Ovary (tissue), 7 donors: ENCODE measurements at regions not wholly inside any gene's neighbourhood (a gene's known extent, or its start where the extent isn't known, plus 50 kb on each side); places are given as distances from the start of the nearest gene placed in this dataset.

ENCODE experiments used
- DNase-seq, 5 donors: peaks; one replicate each; pipeline ENCODE4 v3.0.0-alpha.2; 2019 to 2020
- H3K27ac ChIP-seq, 2 donors: fragments of 200-600 bp; one replicate each; pipeline versions ENCODE4 v1.5.1 to v1.8.0; 2019 to 2022
- H3K27me3 ChIP-seq: fragments of 200-600 bp; one replicate; pipeline ENCODE4 v1.8.0; 2022
- H3K36me3 ChIP-seq: fragments of 200-600 bp; sonication (generic); one replicate; pipeline ENCODE4 v1.5.1; 2019
- H3K4me1 ChIP-seq: one replicate; pipeline ENCODE4 v1.8.1; 2013; ENCODE audit warnings: mild to moderate bottlenecking, moderate library complexity; ENCODE audit not compliant: insufficient read depth
- H3K4me3 ChIP-seq: fragments of 200-600 bp; sonication (generic); one replicate; pipeline ENCODE4 v1.5.1; 2017
- H3K9me3 ChIP-seq, 2 donors: fragments of 200-600 bp in 1 of 2; sonication (generic) in 1 of 2; one replicate each; pipeline versions ENCODE4 v1.5.1 to v1.8.1; 2013 to 2019; ENCODE audit warnings: mild to moderate bottlenecking in 1 of 2, moderate library complexity in 1 of 2
- CTCF ChIP-seq, 3 donors: fragments of 450-650 bp in 2 of 3; fragments of 200-600 bp in 1 of 3; IDR thresholded peaks; one replicate each; pipeline versions ENCODE4 v1.5.1 to v1.8.0; 2016 to 2022; ENCODE audit warnings: antibody characterized with exemption in 3 of 3, mild to moderate bottlenecking in 1 of 3
- EP300 ChIP-seq: sonication (generic); formaldehyde crosslinking; IDR thresholded peaks from one replicate; pipeline ENCODE4 v1.6.1; 2017; ENCODE audit warnings: antibody characterized with exemption
- POLR2A ChIP-seq: fragments of 450-650 bp; IDR thresholded peaks from one replicate; pipeline ENCODE4 v1.6.1; 2017; ENCODE audit warnings: antibody characterized with exemption, mild to moderate bottlenecking, moderate library complexity
- WGBS, 3 donors: extraction: QIAGEN DNeasy Blood & Tissue Kit in 1 of 3; methylation state at CpG; one replicate each; pipeline versions ENCODE4 v1.1.5 to v1.1.7; 2013 to 2017; 5-methylcytosine and 5-hydroxymethylcytosine counted together
- intact Hi-C, 4 donors: fragments of 100-400 bp; cut with DNase I; formaldehyde crosslinking; loops; one replicate each; pipeline versions ENCODE4 v1.11.0 to v1.15.1; 2022 to 2023
- donor health status: DM: no; HTN: no; CAD: no; lungs with moderate emphysema.
- donor health status: DM: no; HTN: no; CAD: no.
- donor health status: Bipolar disorder and iron deficiency.
- donor health status: DM: no; HTN: no; CAD: no.
- donor health status: DM: yes; HTN: yes; CAD: no.

- no peak for DNase-seq
- intact Hi-C loops = no loop called here
- H3K27me3 ChIP-seq = no peaks in the 10 kb centered on the region
- H3K4me3 ChIP-seq = no peak overlapping the region
- H3K4me1 ChIP-seq = no peaks in the 10 kb centered on the region
- H3K27ac ChIP-seq = no peak overlapping the region
- TF ChIP-seq EP300 (no peak), POLR2A (no peak), CTCF (IDR thresholded peaks at IDR 0.05) (no peak)
- H3K9me3 ChIP-seq = no peaks in the 10 kb centered on the region
- no peaks in the 10 kb centered on the region for H3K36me3 ChIP-seq
- 82 to 88% (median 84%) methylated on average over 11 of the region's 11 CpGs for WGBS, 3 donors
These were observed 81.5 kb upstream of the YWHAQ start for GRCh38 chr2:9712263-9712662.

- Histone ChIP-seq H3K4me3 (no peak overlapping the region), H3K27me3 (no peaks in the 10 kb centered on the region), H3K4me1 (no peaks in the 10 kb centered on the region), H3K36me3 (no peaks in the 10 kb centered on the region), H3K9me3 (no peaks in the 10 kb centered on the region), H3K27ac (no peak overlapping the region)
- 82 to 86% (median 83%) methylated on average over 14 of the region's 14 CpGs for WGBS, 3 donors
- no peak for TF ChIP-seq CTCF (IDR thresholded peaks at IDR 0.05)
- no peak for TF ChIP-seq POLR2A
- intact Hi-C loops = no loop called here
- no peak for DNase-seq
These were observed 83.9 kb upstream of the YWHAQ start for GRCh38 chr2:9714630-9715214.

- no peaks in the 10 kb centered on the region for H3K9me3 ChIP-seq
- no peaks in the 10 kb centered on the region for H3K27me3 ChIP-seq
- H3K36me3 ChIP-seq = no peaks in the 10 kb centered on the region
- no peak for DNase-seq
- H3K4me1 ChIP-seq = no peaks in the 10 kb centered on the region
- intact Hi-C loops = no loop called here
- no peak overlapping the region for H3K27ac ChIP-seq
- no peak for TF ChIP-seq EP300
- 41 to 58% (median 43%) methylated on average over 6 of the region's 6 CpGs for WGBS, 3 donors
- H3K4me3 ChIP-seq = no peak overlapping the region
These were observed 84.4 kb upstream of the YWHAQ start for GRCh38 chr2:9715238-9715637.

GRCh38 chr2:9717886-9718451 is 87.2 kb upstream of the YWHAQ start:
- Histone ChIP-seq H3K9me3 (no peaks in the 10 kb centered on the region), H3K36me3 (no peaks in the 10 kb centered on the region), H3K4me1 (no peaks in the 10 kb centered on the region), H3K27ac (no peak overlapping the region), H3K4me3 (no peak overlapping the region), H3K27me3 (no peaks in the 10 kb centered on the region)
- DNase-seq = no peak
- intact Hi-C loops = no loop called here
- no peak for TF ChIP-seq POLR2A
- no peak for TF ChIP-seq EP300
- TF ChIP-seq CTCF (IDR thresholded peaks at IDR 0.05) = no peak
- WGBS, 3 donors = 88 to 91% (median 91%) methylated on average over 7 of the region's 7 CpGs

- Histone ChIP-seq H3K4me1 (no peaks in the 10 kb centered on the region), H3K27ac (no peak overlapping the region), H3K27me3 (no peaks in the 10 kb centered on the region), H3K36me3 (no peaks in the 10 kb centered on the region), H3K4me3 (no peak overlapping the region), H3K9me3 (no peaks in the 10 kb centered on the region)
- WGBS, 3 donors = 86 to 92% (median 91%) methylated on average over 9 of the region's 9 CpGs
- TF ChIP-seq POLR2A (no peak), CTCF (IDR thresholded peaks at IDR 0.05) (no peak), EP300 (no peak)
- no peak for DNase-seq
- intact Hi-C loops = no loop called here
These were observed 89.7 kb upstream of the YWHAQ start for GRCh38 chr2:9720352-9721093.
